GM21717 (cell line): ENCODE measurements at regions not wholly inside any gene's neighbourhood (a gene's known extent, or its start where the extent isn't known, plus 50 kb on each side); places are given as distances from the start of the nearest gene placed in this dataset.

Experiments used
- ATAC-seq: cut with Tn5 transposase; IDR thresholded peaks from one replicate; pipeline ENCODE4 v1.9.1; 2021; ENCODE audit warnings: mild to moderate bottlenecking, moderate library complexity; ENCODE audit not compliant: unreplicated experiment

DNA sequence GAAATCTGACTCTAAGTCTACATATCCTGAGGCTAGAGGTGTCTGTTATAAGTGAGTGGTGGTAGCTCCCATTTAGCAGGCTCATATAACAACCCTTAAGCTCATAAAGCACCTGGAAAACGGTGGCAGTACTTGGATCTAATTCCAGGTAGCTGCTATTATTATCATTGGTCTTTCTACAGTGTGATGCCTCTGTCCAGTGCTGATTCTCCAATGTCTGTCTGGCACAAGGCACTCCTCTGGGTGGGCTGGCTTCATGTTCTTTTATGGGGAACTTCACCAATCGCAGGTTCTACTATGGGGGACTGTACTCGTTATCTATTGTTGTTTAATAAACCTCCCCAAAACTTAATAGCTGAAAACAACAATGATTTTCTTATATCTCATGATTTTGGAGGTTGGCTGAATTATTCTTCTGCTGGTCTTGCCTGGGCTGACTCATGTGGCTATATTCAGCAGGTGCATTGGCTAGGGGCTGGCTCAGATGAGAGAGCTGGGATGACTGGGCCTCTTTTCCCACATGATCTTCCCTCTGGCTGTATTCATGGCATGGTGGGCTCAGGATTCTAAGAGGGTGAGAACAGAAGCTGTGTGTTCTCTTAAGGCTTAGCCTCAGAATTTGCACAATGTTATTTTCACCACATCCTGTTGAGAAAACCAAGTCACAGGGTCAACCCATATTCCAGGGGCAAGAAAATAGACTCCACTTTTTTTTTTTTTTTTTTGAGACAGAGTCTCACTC is 93.0 kb upstream of the PCGF5 start:
- no peak for ATAC-seq

DNA sequence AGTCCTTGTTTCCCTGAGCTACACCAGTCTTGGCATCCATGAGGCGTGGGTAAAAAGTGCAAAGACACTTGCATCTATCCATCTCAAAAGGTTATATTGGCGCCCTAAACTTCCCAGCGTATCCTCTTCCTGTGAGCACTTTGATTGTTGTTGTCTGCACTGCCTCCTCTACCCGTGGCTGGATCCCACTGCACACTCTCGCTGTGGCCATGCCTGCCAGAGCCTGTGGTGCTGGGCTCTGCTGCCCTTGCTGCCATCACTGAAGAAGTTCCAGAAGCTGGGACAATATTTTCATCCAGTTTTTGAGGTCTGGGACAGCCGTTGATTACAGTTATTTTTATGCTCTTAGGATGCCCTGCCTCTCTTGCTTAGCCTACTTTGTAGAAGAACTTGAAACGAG is 85.3 kb upstream of the PCGF5 start:
- ATAC-seq = no peak

DNA sequence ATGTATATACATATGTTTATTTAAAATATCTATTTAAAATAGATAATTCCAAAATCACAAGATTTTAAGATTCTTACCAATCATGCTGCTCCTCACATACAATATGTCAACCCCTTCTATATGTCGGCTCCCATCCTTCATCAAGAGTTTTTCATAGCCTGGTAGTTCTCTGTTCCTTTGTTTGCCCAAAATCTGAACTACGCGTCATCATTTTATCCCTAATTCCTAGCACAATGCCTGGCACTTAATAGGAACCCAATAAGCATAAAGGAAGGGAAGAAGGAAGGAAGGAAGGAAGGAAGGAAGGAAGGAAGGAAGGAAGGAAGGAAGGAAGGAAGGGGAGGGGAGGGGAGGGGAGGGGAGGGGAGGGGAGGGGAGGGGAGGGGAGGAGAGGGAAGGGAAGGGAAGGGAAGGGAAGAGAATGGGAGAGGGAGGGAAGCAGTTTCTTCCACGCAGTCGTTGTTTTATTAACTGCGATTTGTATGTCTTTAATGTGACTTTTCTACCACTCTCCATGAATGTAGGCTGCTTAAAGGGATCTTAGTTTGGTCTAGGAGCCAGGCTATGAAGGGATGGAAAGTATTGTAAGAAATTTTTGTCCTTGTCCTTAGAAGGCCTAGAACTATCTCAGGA is 83.3 kb upstream of the PCGF5 start:
- no peak for ATAC-seq

DNA sequence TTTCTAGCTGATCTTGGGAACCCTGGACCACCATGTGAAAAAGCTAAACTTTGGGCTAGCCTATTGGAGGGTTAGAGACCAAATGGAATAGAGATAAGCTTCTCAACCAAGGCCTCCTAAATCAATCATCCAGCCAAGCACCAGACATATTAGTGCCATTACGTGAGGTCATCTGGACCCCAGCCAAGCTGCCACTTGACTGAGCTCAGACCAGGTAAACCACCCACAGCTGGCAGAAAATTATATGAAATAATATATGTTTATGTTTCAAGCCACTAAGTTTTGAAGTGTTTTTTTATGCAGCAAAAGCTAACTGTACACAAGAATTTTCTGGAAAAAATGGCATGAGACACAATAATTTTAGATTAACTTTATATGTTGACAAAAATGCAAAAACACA is 82.6 kb upstream of the PCGF5 start:
- no peak for ATAC-seq

DNA sequence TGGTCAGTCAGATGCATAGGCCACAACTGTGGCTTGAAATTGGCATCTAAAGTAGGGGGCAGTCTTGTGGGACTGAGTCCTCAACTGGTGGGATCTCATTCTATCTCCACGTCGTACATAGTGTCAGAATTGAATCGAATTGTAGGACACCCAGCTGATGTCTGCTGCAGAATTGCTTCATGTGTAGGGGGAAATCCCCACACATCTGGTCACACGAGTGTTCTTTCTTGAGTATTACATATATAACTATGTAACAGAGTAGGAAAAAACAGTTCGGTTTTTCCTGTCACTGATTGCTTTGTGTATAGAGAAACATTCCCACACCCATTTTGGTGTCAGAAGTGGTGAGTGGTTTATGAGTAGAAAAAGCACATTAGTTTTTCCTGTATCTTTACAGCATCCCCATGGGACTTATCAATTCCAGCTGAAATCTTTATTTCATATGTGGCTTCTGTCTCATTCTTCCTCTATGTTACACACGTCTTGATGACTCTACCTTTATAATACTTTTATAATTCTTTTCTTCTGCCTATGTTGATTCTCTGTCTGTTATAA is 79.4 kb upstream of the PCGF5 start:
- ATAC-seq = no peak

DNA sequence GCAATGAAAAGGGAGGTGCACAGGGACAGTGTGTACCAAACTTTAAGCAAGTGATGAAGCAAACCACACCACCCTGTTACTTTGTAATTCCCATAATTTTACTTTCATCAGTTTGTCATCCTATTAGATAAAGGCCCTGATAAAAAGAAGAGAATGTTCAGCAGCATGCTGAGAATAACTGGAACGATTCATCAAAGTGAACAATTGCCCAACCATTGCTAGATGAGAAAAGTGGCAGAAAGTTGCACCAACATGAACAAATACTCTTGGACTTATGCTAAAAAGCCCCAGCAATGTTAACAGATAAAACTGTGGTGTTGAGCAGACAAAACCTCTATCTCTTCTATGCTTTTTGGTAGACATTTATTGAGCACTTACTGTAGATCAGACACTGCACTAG is 75.5 kb upstream of the PCGF5 start:
- no peak for ATAC-seq

DNA sequence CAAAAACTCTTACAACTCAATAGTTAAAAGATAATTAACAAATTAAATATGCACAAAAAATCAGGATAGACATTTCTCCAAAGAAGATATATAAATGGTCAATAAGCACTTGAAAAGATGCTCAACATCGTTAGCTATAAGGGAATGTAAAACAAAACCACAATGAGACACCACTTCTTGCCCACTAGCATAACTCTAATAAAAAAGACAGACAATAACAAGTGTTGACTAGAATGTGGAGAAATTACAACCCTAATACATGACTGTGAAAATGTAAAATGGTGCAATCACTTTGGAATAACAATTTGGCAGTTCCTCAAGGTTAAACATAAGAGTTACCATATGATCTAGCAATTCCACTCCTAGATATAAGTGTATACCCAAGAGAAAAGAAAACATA is 74.3 kb upstream of the PCGF5 start:
- ATAC-seq = no peak

DNA sequence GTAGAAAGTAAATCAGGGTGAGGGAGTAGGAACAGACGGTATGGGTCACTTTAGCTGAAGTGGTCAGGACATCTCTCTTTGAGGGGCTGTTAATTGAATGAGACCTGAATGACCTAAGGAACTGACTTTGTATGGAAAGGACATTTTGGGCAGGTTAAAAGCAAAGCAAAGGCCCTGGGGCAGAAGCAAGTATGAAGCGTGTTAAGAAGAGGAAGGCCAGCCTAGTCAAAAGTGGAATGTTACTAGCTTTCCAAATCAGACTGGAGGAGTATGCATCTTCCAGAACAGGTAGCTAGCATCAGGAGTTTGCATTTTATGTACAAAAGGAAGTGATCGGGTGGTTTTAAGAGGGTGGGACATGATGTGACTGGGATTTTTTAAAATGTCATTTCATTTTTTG is 70.9 kb upstream of the PCGF5 start:
- ATAC-seq = no peak

DNA sequence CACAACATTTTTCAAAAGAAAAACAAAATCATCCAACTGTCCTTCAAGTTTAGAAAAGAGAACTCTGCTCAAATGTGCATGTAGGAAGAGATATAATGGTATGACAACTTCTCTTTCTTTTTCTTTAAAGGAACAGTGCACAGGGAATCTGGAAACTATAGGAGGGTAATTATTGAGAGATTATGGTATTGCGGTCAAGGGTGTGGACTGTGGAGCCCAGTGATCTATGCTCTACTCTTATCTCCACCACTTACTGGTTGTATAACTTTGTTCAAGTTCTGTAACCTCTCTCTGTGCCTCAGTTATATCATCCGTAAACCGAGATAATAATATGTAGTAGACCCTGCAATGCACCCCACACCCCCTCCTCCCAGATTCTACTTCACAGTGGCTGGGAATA is 69.8 kb upstream of the PCGF5 start:
- no peak for ATAC-seq

DNA sequence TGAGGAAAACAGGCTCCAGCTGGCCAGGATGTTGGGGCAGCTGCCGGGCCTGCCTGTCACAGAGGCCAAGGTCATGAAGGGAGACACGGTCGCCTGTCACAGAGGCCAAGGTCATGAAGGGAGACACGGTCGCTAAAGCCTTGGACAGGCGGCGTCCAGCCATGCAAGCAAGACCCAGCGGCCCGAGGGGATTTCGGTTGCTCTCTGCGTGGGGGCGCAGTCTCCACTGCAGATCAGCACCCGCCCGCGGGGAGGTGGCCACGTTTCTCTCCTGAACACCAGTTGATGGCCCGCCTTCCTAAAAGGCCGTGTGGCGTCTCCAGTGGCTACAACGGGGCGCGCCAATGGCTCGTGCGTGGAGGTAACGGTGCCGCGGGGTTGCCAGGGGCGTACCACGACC is 67.0 kb upstream of the PCGF5 start:
- ATAC-seq = no peak

DNA sequence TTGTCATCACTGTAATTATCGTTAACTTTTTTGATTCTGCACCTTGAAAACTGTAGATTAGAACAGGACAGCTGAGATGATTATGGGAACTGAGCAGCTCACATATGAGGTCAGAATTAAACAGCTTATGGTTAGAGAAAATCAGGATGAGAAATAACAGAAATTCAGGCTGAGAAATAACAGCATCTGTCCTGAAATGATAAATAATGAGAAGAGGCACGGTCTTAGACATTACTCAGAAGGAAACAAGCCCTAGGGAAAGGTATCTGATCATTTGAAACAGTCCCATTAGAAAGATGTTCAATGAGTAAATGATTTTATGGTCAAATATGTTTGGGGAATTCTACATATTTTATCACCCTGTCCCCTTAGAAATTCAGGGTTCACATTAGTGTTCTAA is 65.6 kb upstream of the PCGF5 start:
- ATAC-seq = no peak

DNA sequence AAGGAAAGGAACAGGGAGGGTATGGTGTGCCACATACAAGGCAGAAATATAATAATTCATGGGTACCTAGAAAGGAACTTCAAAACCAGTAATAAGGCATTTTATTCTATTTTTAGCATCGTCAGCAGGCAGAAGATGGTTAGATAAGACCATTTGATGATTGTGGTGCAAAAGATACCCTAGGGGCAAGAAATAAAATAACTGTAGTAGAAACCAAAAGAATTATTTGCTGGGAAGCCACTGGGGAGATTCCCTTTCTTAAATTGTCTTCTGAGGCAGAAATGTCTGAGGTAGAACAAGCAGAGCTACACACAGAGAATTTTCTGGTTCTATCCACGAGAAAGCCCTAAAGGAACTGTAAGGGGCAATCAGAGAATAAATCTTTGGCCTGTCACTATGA is 64.3 kb upstream of the PCGF5 start:
- ATAC-seq = no peak

DNA sequence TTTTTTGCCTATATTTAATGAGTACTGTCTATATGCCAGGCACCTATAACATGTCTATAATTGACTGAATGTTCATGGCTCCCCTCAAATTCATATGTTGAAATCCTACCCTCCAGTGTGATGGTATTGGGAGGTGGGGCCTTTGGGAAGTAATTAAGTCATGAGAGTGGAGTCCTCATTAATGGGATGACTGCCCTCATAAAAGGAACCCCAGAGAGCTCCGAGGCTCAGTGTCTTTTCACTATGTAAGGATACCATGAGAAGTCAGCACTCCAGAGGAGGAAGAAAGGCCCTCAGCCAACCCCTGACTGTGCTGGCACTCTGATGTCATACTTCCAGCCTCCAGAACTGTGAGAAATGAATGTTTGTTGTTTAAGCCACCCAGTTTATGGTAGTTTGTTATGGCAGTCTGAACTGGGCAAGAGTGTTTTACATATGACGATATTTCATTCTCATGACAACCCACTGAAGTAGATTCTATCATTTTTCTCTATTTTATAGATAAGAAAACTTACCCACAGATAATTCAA is 61.1 kb upstream of the PCGF5 start:
- ATAC-seq = no peak

DNA sequence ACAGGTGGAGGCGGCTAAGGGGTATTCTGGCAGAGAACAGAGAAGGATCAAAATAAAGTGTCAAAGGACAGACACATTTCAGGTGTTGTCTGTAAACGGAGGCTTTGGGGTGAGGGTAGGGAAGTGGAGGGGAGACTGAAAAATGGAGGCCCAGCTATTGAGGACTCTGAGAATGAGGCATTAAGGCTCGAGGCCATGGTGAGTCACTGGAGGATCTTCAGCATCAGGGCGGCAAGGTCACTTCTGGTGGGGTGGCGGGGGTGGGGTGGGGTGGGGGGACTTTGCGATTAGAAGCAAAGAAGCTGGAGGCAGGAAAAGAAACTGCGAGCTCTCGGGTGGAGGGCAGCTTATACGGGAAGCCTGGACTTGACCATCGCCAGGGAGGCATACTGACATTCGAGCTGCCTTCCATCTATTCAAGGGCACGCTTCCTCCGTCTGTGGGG is 58.4 kb upstream of the PCGF5 start:
- ATAC-seq = no peak

DNA sequence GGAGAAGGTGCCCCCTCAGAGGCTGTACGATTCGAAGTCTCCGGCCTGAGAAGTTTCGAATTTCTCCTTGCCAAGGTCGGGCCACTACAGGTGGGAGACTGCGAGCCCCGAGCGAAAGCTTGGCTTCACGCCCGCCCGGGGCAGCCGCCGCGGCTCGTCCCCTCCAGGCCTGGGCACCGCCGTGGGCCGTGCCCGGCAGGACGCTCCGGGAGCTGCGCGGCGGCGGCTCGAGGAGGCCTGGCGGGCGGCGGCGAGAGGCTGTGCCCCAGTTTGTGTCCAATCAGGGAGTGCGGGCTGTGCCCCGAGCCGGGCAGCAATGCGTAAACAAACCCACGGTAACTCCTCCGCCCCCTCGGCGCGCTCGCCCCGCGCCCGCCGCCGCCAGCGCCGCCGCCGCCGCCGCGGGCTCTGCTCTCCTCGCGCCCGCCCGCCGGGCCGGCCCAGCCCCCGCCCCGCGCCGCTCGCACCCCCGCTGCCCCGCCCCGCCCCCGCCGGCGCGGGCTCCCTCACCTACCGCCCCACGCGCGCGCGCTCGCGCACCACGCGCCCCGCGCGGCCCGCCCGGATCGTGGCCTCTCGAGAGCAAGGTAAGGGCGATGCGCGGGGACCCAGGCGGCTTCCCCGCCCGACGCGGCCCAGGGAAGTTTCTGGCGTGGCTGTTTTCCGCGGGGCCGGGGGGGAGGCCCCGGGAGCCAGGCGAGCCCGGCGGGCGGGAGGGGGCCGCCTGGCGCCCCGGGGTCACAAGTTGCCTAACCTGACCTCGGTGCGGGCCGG is 57.8 kb upstream of the PCGF5 start:
- ATAC-seq = peak; percentile 53

DNA sequence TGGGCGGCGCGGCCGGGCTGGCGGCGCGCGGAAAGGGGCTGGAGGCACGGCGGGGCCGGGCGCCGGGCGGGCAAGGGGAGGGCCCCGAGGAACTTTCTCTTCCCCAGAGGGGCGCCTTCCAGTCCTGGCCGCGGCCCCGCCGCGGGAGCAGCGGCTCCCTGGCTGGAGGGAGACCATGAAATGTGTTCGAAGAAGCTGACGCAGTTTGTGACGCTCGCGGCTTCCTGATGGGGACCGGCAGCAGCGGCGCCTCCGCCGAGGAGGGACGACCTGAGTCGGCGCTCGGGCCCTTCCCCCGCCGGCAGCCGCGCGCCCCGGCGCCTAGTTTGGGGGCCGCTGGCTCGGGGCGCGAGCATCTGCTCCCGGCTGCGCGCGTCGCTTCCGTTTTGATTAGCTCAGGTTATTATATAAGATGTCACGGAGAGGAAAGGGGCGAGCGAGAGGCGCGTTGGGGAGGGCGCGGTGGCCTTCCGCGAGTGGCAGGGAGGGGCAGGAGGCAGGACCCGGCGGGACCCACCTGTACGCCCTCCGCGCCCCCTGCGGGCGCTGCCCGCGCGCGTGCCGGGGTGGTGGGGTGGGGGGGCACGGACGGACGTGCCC is 57.1 kb upstream of the PCGF5 start:
- ATAC-seq = peak; percentile 55

DNA sequence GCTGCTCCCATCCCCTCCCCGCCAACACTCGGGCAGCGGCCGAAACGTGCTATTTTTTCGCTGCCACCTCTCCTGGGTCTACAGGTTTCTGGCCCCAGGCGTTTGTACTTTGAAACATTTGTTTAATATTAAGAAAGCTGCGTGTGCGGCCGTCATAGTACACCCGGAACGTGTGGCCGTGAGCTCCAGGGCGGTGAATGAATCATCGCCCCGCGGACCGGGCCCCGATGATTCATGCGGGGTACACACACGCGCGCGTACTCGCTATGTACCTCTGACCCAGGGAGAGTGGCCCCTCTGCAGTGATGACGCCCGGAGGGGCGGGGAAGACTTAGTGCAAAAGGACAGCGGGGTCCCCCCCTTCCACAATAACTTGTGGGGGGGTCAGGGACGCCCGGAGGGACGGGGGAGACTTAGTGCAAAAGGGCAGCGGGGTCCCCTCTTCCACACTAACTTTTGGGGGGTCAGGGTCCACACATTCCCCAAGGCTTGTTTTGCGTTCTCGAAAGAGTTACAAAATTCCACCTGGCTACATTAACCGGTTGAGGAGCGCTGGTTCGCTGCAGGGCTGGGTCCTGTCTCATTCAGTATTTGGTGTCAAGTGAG is 56.5 kb upstream of the PCGF5 start:
- peak; percentile 24 for ATAC-seq

DNA sequence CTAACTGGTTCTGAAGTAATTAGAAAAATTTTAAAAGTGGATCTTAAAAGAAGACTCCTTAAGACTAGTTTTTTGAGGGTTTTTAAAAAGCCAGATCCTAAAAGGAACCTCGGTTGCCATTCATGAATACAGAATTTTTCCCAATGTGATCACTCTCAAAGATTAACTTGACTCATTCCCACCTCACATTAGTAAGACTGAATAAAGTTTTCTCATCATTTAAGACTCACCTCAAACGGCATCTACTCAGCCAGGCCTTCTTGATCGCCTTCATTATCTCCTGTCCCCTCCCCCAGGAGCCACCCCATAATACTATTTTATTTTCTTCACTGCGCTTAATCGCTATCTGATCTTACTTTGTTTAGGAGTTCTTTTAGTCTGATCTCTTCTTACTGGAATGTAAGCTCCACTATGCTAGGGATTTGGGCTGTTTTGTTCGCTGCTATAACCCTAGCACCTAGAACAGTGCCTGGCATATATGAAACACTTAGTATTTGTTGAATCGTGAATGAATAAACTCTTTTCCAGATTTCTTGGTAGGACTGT is 55.9 kb upstream of the PCGF5 start:
- no peak for ATAC-seq

DNA sequence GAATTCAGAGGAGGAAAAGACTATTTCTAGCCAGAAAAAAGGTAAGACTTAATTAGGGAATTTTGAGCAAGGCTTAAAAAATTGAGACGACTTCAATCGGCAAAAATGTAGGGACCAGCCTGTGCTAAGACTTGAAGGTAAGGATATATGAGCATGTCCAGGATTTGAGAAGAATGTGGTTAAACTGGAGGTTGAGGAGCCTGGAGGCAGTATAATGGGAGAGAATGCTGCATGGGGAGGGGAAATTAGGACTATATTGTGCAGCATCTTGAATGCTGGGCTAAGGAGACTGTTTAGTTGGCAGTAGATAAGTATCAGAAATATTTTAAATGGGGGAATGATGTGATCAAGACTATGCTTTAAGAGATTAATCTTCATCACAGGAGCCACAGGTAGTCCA is 53.1 kb upstream of the PCGF5 start:
- ATAC-seq = no peak

DNA sequence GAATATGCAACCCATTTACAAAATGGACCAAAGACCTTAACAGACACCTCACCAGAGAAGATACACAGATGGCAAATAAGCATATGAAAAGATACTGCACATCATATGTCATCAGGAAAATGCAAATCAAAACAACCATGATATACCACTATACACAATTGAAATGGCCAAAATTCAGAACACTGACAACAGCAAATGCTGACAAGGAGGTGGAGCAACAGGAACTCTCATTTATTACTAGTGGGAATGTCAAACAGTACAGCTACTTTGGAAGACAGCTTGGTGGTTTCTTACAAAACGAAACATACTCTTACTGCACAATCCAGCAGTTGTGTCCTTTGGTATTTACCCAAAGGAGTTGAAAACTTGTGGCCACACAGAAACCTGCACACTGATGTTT is 50.0 kb upstream of the PCGF5 start:
- no peak for ATAC-seq
